CD14-positive monocyte (primary cell): ENCODE measurements at regions not wholly inside any gene's neighbourhood (a gene's known extent, or its start where the extent isn't known, plus 50 kb on each side); places are given as distances from the start of the nearest gene placed in this dataset.

Experiments
- DNase-seq, 3 donors: peaks; one replicate each; pipeline ENCODE4 v3.0.0-alpha.2; 2011 to 2022
- H2AFZ ChIP-seq: 2 replicates; pipeline ENCODE4 v1.6.0; 2012; ENCODE audit warnings: mild to moderate bottlenecking, low read depth, low read length, inconsistent platforms; ENCODE audit not compliant: insufficient read depth, poor library complexity, severe bottlenecking
- H3K27ac ChIP-seq, 2 donors: 1 replicate in 1 of 2; 2 replicates in 1 of 2; pipeline ENCODE4 v1.5.1; 2012 to 2013; ENCODE audit warnings: low read length in 2 of 2, control low read depth in 1 of 2, inconsistent platforms in 1 of 2, low read depth in 1 of 2, mild to moderate bottlenecking in 1 of 2
- H3K27me3 ChIP-seq, 2 donors: one replicate each; pipeline versions ENCODE4 v1.6.0 to v1.6.1; 2011 to 2013; ENCODE audit warnings: low read length in 2 of 2; ENCODE audit not compliant: control insufficient read depth in 2 of 2, insufficient read depth in 2 of 2
- H3K36me3 ChIP-seq, 2 donors: replicated peaks in 1 of 2; 1 replicate in 1 of 2; 2 replicates in 1 of 2; pipeline versions ENCODE4 v1.5.1 to v1.6.1; 2012 to 2013; ENCODE audit warnings: low read length in 2 of 2, control low read depth in 1 of 2, inconsistent platforms in 1 of 2, mild to moderate bottlenecking in 1 of 2; ENCODE audit not compliant: insufficient read depth in 2 of 2, control insufficient read depth in 1 of 2
- H3K4me1 ChIP-seq, 2 donors: 1 replicate in 1 of 2; 2 replicates in 1 of 2; pipeline versions ENCODE4 v1.5.1 to v1.6.1; 2012 to 2013; ENCODE audit warnings: low read length in 2 of 2, control low read depth in 1 of 2, inconsistent platforms in 1 of 2, mild to moderate bottlenecking in 1 of 2, moderate library complexity in 1 of 2; ENCODE audit not compliant: insufficient read depth in 2 of 2, control insufficient read depth in 1 of 2
- H3K4me2 ChIP-seq: replicated peaks from 2 replicates; pipeline ENCODE3; 2012; ENCODE audit warnings: low read length, moderate library complexity, mild to moderate bottlenecking; ENCODE audit not compliant: poor library complexity, severe bottlenecking; ENCODE audit errors: extremely low read depth
- H3K4me3 ChIP-seq, 3 experiments: fragments of 200-600 bp in 1 of 3; sonication (generic) in 1 of 3; replicated peaks in 1 of 3; 1 replicate in 2 of 3; 2 replicates in 1 of 3; pipeline ENCODE4 v1.5.1; 2011 to 2013; ENCODE audit warnings: low read length in 3 of 3, mild to moderate bottlenecking in 3 of 3, control low read depth in 2 of 3, low read depth in 2 of 3, inconsistent platforms in 1 of 3, moderate library complexity in 1 of 3
- H3K79me2 ChIP-seq: 2 replicates; pipeline ENCODE4 v1.6.0; 2012; ENCODE audit warnings: mild to moderate bottlenecking, control low read depth, inconsistent platforms, low read length, moderate library complexity; ENCODE audit not compliant: insufficient read depth
- H3K9ac ChIP-seq: 2 replicates; pipeline ENCODE4 v1.6.0; 2017; ENCODE audit warnings: low read length, mild to moderate bottlenecking; ENCODE audit not compliant: insufficient read depth, poor library complexity, severe bottlenecking
- H3K9me3 ChIP-seq, 2 donors: replicated peaks in 1 of 2; 1 replicate in 1 of 2; 2 replicates in 1 of 2; pipeline versions ENCODE4 v1.5.1 to v1.6.1; 2012 to 2013; ENCODE audit warnings: low read length in 2 of 2, control low read depth in 1 of 2; ENCODE audit not compliant: control insufficient read depth in 1 of 2, insufficient read depth in 1 of 2
- H4K20me1 ChIP-seq: 2 replicates; pipeline ENCODE4 v1.6.0; 2012; ENCODE audit warnings: mild to moderate bottlenecking, low read length, control low read depth, moderate library complexity; ENCODE audit not compliant: insufficient read depth
- H3K27ac Mint-ChIP-seq, 7 donors: one replicate each; pipeline ENCODE4 v1.8.0; 2020; ENCODE audit warnings: mild to moderate bottlenecking in 7 of 7, mixed read lengths in 7 of 7, moderate library complexity in 6 of 7, inconsistent platforms in 2 of 7
- H3K27me3 Mint-ChIP-seq, 3 donors: one replicate each; pipeline ENCODE4 v1.8.0; 2021 to 2022; ENCODE audit warnings: low read depth in 3 of 3, mild to moderate bottlenecking in 3 of 3, mixed read lengths in 3 of 3, moderate library complexity in 3 of 3, inconsistent platforms in 1 of 3
- H3K36me3 Mint-ChIP-seq, 2 donors: one replicate each; pipeline ENCODE4 v1.8.0; 2020; ENCODE audit warnings: mixed read lengths in 2 of 2, inconsistent platforms in 1 of 2, mild to moderate bottlenecking in 1 of 2
- H3K4me1 Mint-ChIP-seq: one replicate; pipeline ENCODE4 v1.8.0; 2020; ENCODE audit warnings: mild to moderate bottlenecking, mixed read lengths
- H3K4me3 Mint-ChIP-seq, 2 donors: one replicate each; pipeline ENCODE4 v1.8.0; 2020; ENCODE audit warnings: mild to moderate bottlenecking in 2 of 2, mixed read lengths in 2 of 2, moderate library complexity in 1 of 2
- H3K9me3 Mint-ChIP-seq, 7 donors: one replicate each; pipeline ENCODE4 v1.8.0; 2020 to 2022; ENCODE audit warnings: mixed read lengths in 7 of 7, mild to moderate bottlenecking in 6 of 7, moderate library complexity in 6 of 7, inconsistent platforms in 2 of 7
- CTCF ChIP-seq: fragments of 200-600 bp; IDR thresholded peaks from one replicate; pipeline ENCODE4 v1.8.0; 2022; ENCODE audit warnings: antibody characterized with exemption, mild to moderate bottlenecking
- WGBS: methylation state at CpG from one replicate; pipeline ENCODE4 v1.1.5; 2013; ENCODE audit warnings: missing lambda C conversion rate; ENCODE audit not compliant: insufficient coverage; 5-methylcytosine and 5-hydroxymethylcytosine counted together
- intact Hi-C, 2 donors: fragments of 100-400 bp; cut with micrococcal nuclease; formaldehyde crosslinking; loops; one replicate each; pipeline versions ENCODE4 v1.15.0 to v1.15.1; 2023

GRCh38 chr18:39318462-39318861 lies 1752.9 kb upstream of the CELF4 start:
- Mint-ChIP-seq H3K4me3 (no peak overlapping the region), H3K27me3 (no peaks in the 10 kb centered on the region), H3K27ac (peak overlapping the region in 1 of 7 donors; percentile 56), H3K36me3 (no peaks in the 10 kb centered on the region), H3K9me3 (no peaks in the 10 kb centered on the region), H3K4me1 (peaks cover 12% of the 10 kb centered on the region)
- no peaks in the 10 kb centered on the region for H4K20me1 ChIP-seq
- no peaks in the 10 kb centered on the region for H3K9me3 ChIP-seq
- H3K36me3 ChIP-seq, result no peaks in the 10 kb centered on the region
- no peak for DNase-seq
- no peak overlapping the region for H2AFZ ChIP-seq
- H3K27ac ChIP-seq, result no peak overlapping the region
- no peaks in the 10 kb centered on the region for H3K79me2 ChIP-seq
- no peak overlapping the region for H3K4me3 ChIP-seq
- TF ChIP-seq CTCF, result no peak
- WGBS, result 100% methylated on average over 1 of the region's 2 CpGs
- H3K9ac ChIP-seq, result no peak overlapping the region
- no peak overlapping the region for H3K4me2 ChIP-seq
- H3K4me1 ChIP-seq, result peaks cover 0 to 5% of the 10 kb centered on the region in 2 donors
- no peaks in the 10 kb centered on the region for H3K27me3 ChIP-seq
- intact Hi-C loops, result no loop called here

- no CpG with 5 or more reads among the region's 3 CpGs for WGBS
Observed at GRCh38 chr18:39318008-39318407, 1752.4 kb upstream of the CELF4 start.

More at GRCh38 chr18:39318008-39318407, 1752.4 kb upstream of the CELF4 start:
- Histone ChIP-seq H3K9ac (no peak overlapping the region), H3K4me2 (no peak overlapping the region), H3K9me3 (no peaks in the 10 kb centered on the region), H4K20me1 (no peaks in the 10 kb centered on the region), H3K4me3 (no peak overlapping the region), H3K27me3 (no peaks in the 10 kb centered on the region), H3K79me2 (no peaks in the 10 kb centered on the region), H2AFZ (no peak overlapping the region), H3K27ac (no peak overlapping the region), H3K4me1 (peaks cover 0 to 5% of the 10 kb centered on the region in 2 donors), H3K36me3 (no peaks in the 10 kb centered on the region)
- Mint-ChIP-seq H3K4me3 (peak overlapping the region in 1 of 2 donors; percentile 12), H3K27ac (no peak overlapping the region), H3K27me3 (no peaks in the 10 kb centered on the region), H3K9me3 (no peaks in the 10 kb centered on the region), H3K36me3 (no peaks in the 10 kb centered on the region), H3K4me1 (peaks cover 12% of the 10 kb centered on the region)
- no peak for TF ChIP-seq CTCF
- DNase-seq, result peak in 2 of 3 donors; percentile 5 to 12
- intact Hi-C loops, result no loop called here
